CD4-positive, alpha-beta T cell treated with Interleukin-21 for 1 hour (primary cell): ENCODE measurements at regions not wholly inside any gene's neighbourhood (a gene's known extent, or its start where the extent isn't known, plus 50 kb on each side); places are given as distances from the start of the nearest gene placed in this dataset.

Source experiments
- DNase-seq: peaks from one replicate; pipeline ENCODE4 v3.0.0-alpha.2; 2020

GRCh38 chr11:109184376-109184775 is 237.6 kb upstream of the C11orf87 start:
- DNase-seq: no peak

GRCh38 chr11:109192864-109193263 is 229.1 kb upstream of the C11orf87 start:
- DNase-seq: no peak

- DNase-seq: no peak
These were observed 228.1 kb upstream of the C11orf87 start for GRCh38 chr11:109193880-109194279.

- no peak for DNase-seq
These were observed 226.0 kb upstream of the C11orf87 start for GRCh38 chr11:109196016-109196415.

- no peak for DNase-seq
These were observed 224.3 kb upstream of the C11orf87 start for GRCh38 chr11:109197656-109198055.

- no peak for DNase-seq
These were observed 218.8 kb upstream of the C11orf87 start for GRCh38 chr11:109203176-109203575.

- no peak for DNase-seq
These were observed 216.7 kb upstream of the C11orf87 start for GRCh38 chr11:109205312-109205711.

GRCh38 chr11:109208121-109208520 is 213.9 kb upstream of the C11orf87 start:
- no peak for DNase-seq

- no peak for DNase-seq
These were observed 212.4 kb upstream of the C11orf87 start for GRCh38 chr11:109209572-109209971.

- DNase-seq: no peak
These were observed 200.8 kb upstream of the C11orf87 start for GRCh38 chr11:109221190-109221589.

GRCh38 chr11:109222761-109223160 is 199.2 kb upstream of the C11orf87 start:
- DNase-seq: no peak

GRCh38 chr11:109223451-109223850 is 198.5 kb upstream of the C11orf87 start:
- no peak for DNase-seq

- DNase-seq: no peak
These were observed 192.3 kb upstream of the C11orf87 start for GRCh38 chr11:109229682-109230081.

- no peak for DNase-seq
These were observed 185.8 kb upstream of the C11orf87 start for GRCh38 chr11:109236188-109236587.

- DNase-seq: no peak
These were observed 185.3 kb upstream of the C11orf87 start for GRCh38 chr11:109236696-109237095.

GRCh38 chr11:109237636-109238035 is 184.4 kb upstream of the C11orf87 start:
- no peak for DNase-seq

GRCh38 chr11:109241988-109242536 is 179.9 kb upstream of the C11orf87 start:
- no peak for DNase-seq

GRCh38 chr11:109247071-109247470 is 174.9 kb upstream of the C11orf87 start:
- DNase-seq: no peak

GRCh38 chr11:109249597-109249996 is 172.4 kb upstream of the C11orf87 start:
- DNase-seq: no peak

- no peak for DNase-seq
These were observed 170.8 kb upstream of the C11orf87 start for GRCh38 chr11:109251230-109251629.

GRCh38 chr11:109264128-109264527 is 157.9 kb upstream of the C11orf87 start:
- DNase-seq: no peak

GRCh38 chr11:109267293-109268095 is 154.5 kb upstream of the C11orf87 start:
- no peak for DNase-seq

GRCh38 chr11:109275931-109276330 is 146.1 kb upstream of the C11orf87 start:
- DNase-seq: no peak

GRCh38 chr11:109285465-109285864 is 136.5 kb upstream of the C11orf87 start:
- no peak for DNase-seq

- DNase-seq: no peak
These were observed 130.4 kb upstream of the C11orf87 start for GRCh38 chr11:109291553-109291952.
